ENCODE measurements at regions not wholly inside any gene's neighbourhood (a gene's known extent, or its start where the extent isn't known, plus 50 kb on each side); places are given as distances from the start of the nearest gene placed in this dataset.

GRCh38 chr7:108634036-108634435 lies 64.4 kb downstream of the DNAJB9 start:
- Histone ChIP-seq H3K27me3 (ENCODE audit: insufficient read depth, low read length) (no peaks in the 10 kb centered on the region), H3K9ac (ENCODE audit: low read length) (no peak overlapping the region), H3K4me2 (ENCODE audit: low read length) (no peak overlapping the region), H3K9me3 (ENCODE audit: low read length) (no peaks in the 10 kb centered on the region), H2AFZ (ENCODE audit: low read length) (no peak overlapping the region), H3K9me2 (ENCODE audit: low read depth, low read length) (no peaks in the 10 kb centered on the region), H3K79me2 (ENCODE audit: insufficient read depth, low read length) (no peaks in the 10 kb centered on the region), H3K4me1 (ENCODE audit: insufficient read depth, low read length, severe bottlenecking) (no peaks in the 10 kb centered on the region), H3K27ac (ENCODE audit: low read depth, low read length, poor library complexity, severe bottlenecking) (no peak overlapping the region), H3K4me3 (ENCODE audit: low read depth, low read length, poor library complexity, severe bottlenecking) (no peak overlapping the region), H4K20me1 (ENCODE audit: insufficient read depth, low read length) (no peaks in the 10 kb centered on the region), H3F3A (ENCODE audit: insufficient read depth, low read length) (no peaks in the 10 kb centered on the region), H3K36me3 (ENCODE audit: insufficient read depth, low read length) (no peaks in the 10 kb centered on the region)
- no peak for TF ChIP-seq CTCF (IDR thresholded peaks at IDR 0.05; ENCODE audit: low read length)
- TF ChIP-seq EZH2 (IDR thresholded peaks at IDR 0.05; ENCODE audit: borderline replicate concordance, low read length), result no peak

- no peaks in the 10 kb centered on the region for H3K9me2 ChIP-seq (ENCODE audit: low read depth, low read length)
- no peaks in the 10 kb centered on the region for H4K20me1 ChIP-seq (ENCODE audit: insufficient read depth, low read length)
- H3F3A ChIP-seq (ENCODE audit: insufficient read depth, low read length), result no peaks in the 10 kb centered on the region
- H3K4me2 ChIP-seq (ENCODE audit: low read length), result no peak overlapping the region
- H2AFZ ChIP-seq (ENCODE audit: low read length), result no peak overlapping the region
- no peaks in the 10 kb centered on the region for H3K36me3 ChIP-seq (ENCODE audit: insufficient read depth, low read length)
- no peaks in the 10 kb centered on the region for H3K27me3 ChIP-seq (ENCODE audit: insufficient read depth, low read length)
- H3K4me3 ChIP-seq (ENCODE audit: low read depth, low read length, poor library complexity, severe bottlenecking), result no peak overlapping the region
- H3K4me1 ChIP-seq (ENCODE audit: insufficient read depth, low read length, severe bottlenecking), result no peaks in the 10 kb centered on the region
- H3K27ac ChIP-seq (ENCODE audit: low read depth, low read length, poor library complexity, severe bottlenecking), result no peak overlapping the region
- H3K79me2 ChIP-seq (ENCODE audit: insufficient read depth, low read length), result no peaks in the 10 kb centered on the region
- no peaks in the 10 kb centered on the region for H3K9me3 ChIP-seq (ENCODE audit: low read length)
- no peak for TF ChIP-seq EZH2 (IDR thresholded peaks at IDR 0.05; ENCODE audit: borderline replicate concordance, low read length)
- no peak for TF ChIP-seq CTCF (IDR thresholded peaks at IDR 0.05; ENCODE audit: low read length)
- H3K9ac ChIP-seq (ENCODE audit: low read length), result no peak overlapping the region
Measured at GRCh38 chr7:108634535-108634934, 64.9 kb downstream of the DNAJB9 start.

- Histone ChIP-seq H4K20me1 (ENCODE audit: insufficient read depth, low read length) (no peaks in the 10 kb centered on the region), H3K79me2 (ENCODE audit: insufficient read depth, low read length) (no peaks in the 10 kb centered on the region), H2AFZ (ENCODE audit: low read length) (no peak overlapping the region), H3K27ac (ENCODE audit: low read depth, low read length, poor library complexity, severe bottlenecking) (no peak overlapping the region), H3K36me3 (ENCODE audit: insufficient read depth, low read length) (no peaks in the 10 kb centered on the region), H3K4me2 (ENCODE audit: low read length) (no peak overlapping the region), H3K9ac (ENCODE audit: low read length) (no peak overlapping the region), H3F3A (ENCODE audit: insufficient read depth, low read length) (no peaks in the 10 kb centered on the region), H3K9me3 (ENCODE audit: low read length) (no peaks in the 10 kb centered on the region), H3K9me2 (ENCODE audit: low read depth, low read length) (no peaks in the 10 kb centered on the region), H3K4me1 (ENCODE audit: insufficient read depth, low read length, severe bottlenecking) (no peaks in the 10 kb centered on the region), H3K4me3 (ENCODE audit: low read depth, low read length, poor library complexity, severe bottlenecking) (no peak overlapping the region), H3K27me3 (ENCODE audit: insufficient read depth, low read length) (no peaks in the 10 kb centered on the region)
- TF ChIP-seq CTCF (IDR thresholded peaks at IDR 0.05; ENCODE audit: low read length) (no peak), EZH2 (IDR thresholded peaks at IDR 0.05; ENCODE audit: borderline replicate concordance, low read length) (no peak)
Measured at GRCh38 chr7:108637049-108637621, 67.5 kb downstream of the DNAJB9 start.
